ENCODE measurements at regions not wholly inside any gene's neighbourhood (a gene's known extent, or its start where the extent isn't known, plus 50 kb on each side); places are given as distances from the start of the nearest gene placed in this dataset.

- DNase-seq: no peak
Observed at GRCh38 chr20:33908336-33908735, 85.4 kb upstream of the RALY start.

GRCh38 chr20:33908868-33909267 is 84.8 kb upstream of the RALY start:
- DNase-seq: no peak

- DNase-seq: no peak
Observed at GRCh38 chr20:33909331-33909921, 84.3 kb upstream of the RALY start.

GRCh38 chr20:33910056-33910455 is 83.7 kb upstream of the RALY start:
- DNase-seq: no peak

GRCh38 chr20:33910529-33911327 is 83.0 kb upstream of the RALY start:
- DNase-seq: no peak

GRCh38 chr20:33914919-33915318 is 78.8 kb upstream of the RALY start:
- no peak for DNase-seq

GRCh38 chr20:33915726-33916331 is 77.9 kb upstream of the RALY start:
- DNase-seq: peak; percentile 48 to 54

GRCh38 chr20:33916768-33917167 is 76.9 kb upstream of the RALY start:
- DNase-seq: no peak

- DNase-seq: no peak
Observed at GRCh38 chr20:33917831-33918525, 75.7 kb upstream of the RALY start.

- no peak for DNase-seq
Observed at GRCh38 chr20:33918662-33919061, 75.0 kb upstream of the RALY start.

GRCh38 chr20:33919653-33920052 is 74.1 kb upstream of the RALY start:
- DNase-seq: peak; percentile 27 to 56

GRCh38 chr20:33922224-33922623 is 71.5 kb upstream of the RALY start:
- DNase-seq: no peak

- no peak for DNase-seq
Observed at GRCh38 chr20:33923740-33924139, 70.0 kb upstream of the RALY start.

GRCh38 chr20:33925867-33926266 is 67.8 kb upstream of the RALY start:
- no peak for DNase-seq

GRCh38 chr20:33926425-33926824 is 67.3 kb upstream of the RALY start:
- DNase-seq: no peak

- no peak for DNase-seq
Observed at GRCh38 chr20:33927724-33928123, 66.0 kb upstream of the RALY start.

- no peak for DNase-seq
Observed at GRCh38 chr20:33929917-33930316, 63.8 kb upstream of the RALY start.

- DNase-seq: peak; percentile 73 to 83
Observed at GRCh38 chr20:33933469-33933909, 60.2 kb upstream of the RALY start.

GRCh38 chr20:33936656-33937055 is 57.1 kb upstream of the RALY start:
- DNase-seq: no peak

GRCh38 chr20:33939031-33939430 is 54.7 kb upstream of the RALY start:
- peak; percentile 20 to 55 for DNase-seq

- DNase-seq: no peak
Observed at GRCh38 chr20:33940666-33941065, 53.0 kb upstream of the RALY start.
